IgD-negative memory B cell (primary cell): ENCODE measurements at regions not wholly inside any gene's neighbourhood (a gene's known extent, or its start where the extent isn't known, plus 50 kb on each side); places are given as distances from the start of the nearest gene placed in this dataset.
A peak's percentile ranks its signal among the peaks of the same experiment; 100 is the strongest.

Source experiments
- H3K27ac Mint-ChIP-seq, 3 donors: one replicate each; pipeline ENCODE4 v1.8.0; 2020 to 2022; ENCODE audit warnings: mild to moderate bottlenecking in 3 of 3, mixed read lengths in 3 of 3, moderate library complexity in 1 of 3
- H3K27me3 Mint-ChIP-seq: one replicate; pipeline ENCODE4 v1.8.0; 2021; ENCODE audit warnings: mixed read lengths
- H3K36me3 Mint-ChIP-seq: one replicate; pipeline ENCODE4 v1.8.0; 2020; ENCODE audit warnings: mild to moderate bottlenecking, mixed read lengths
- H3K4me1 Mint-ChIP-seq, 3 donors: one replicate each; pipeline ENCODE4 v1.8.0; 2020 to 2022; ENCODE audit warnings: mixed read lengths in 3 of 3, mild to moderate bottlenecking in 1 of 3
- H3K4me3 Mint-ChIP-seq, 4 donors: one replicate each; pipeline ENCODE4 v1.8.0; 2020 to 2022; ENCODE audit warnings: mild to moderate bottlenecking in 4 of 4, mixed read lengths in 4 of 4, moderate library complexity in 3 of 4
- H3K9me3 Mint-ChIP-seq, 3 donors: one replicate each; pipeline ENCODE4 v1.8.0; 2020 to 2021; ENCODE audit warnings: mixed read lengths in 3 of 3, mild to moderate bottlenecking in 1 of 3

GRCh38 chr4:3836756-3837601 lies 70.8 kb downstream of the ADRA2C start:
- H3K4me1 Mint-ChIP-seq = peaks cover 0 to 2% (median 0%) of the 10 kb centered on the region in 3 donors
- H3K36me3 Mint-ChIP-seq = no peaks in the 10 kb centered on the region
- H3K4me3 Mint-ChIP-seq = peak overlapping the region in 1 of 4 donors; percentile 55
- no peak overlapping the region for H3K27ac Mint-ChIP-seq
- peaks cover 28% of the 10 kb centered on the region for H3K27me3 Mint-ChIP-seq
- peaks cover 0 to 2% (median 0%) of the 10 kb centered on the region in 3 donors for H3K9me3 Mint-ChIP-seq

- peaks cover 34% of the 10 kb centered on the region for H3K27me3 Mint-ChIP-seq
- H3K36me3 Mint-ChIP-seq = no peaks in the 10 kb centered on the region
- no peak overlapping the region for H3K27ac Mint-ChIP-seq
- no peak overlapping the region for H3K4me3 Mint-ChIP-seq
- H3K9me3 Mint-ChIP-seq = peaks cover 0 to 2% (median 0%) of the 10 kb centered on the region in 3 donors
- peaks cover 0 to 2% (median 0%) of the 10 kb centered on the region in 3 donors for H3K4me1 Mint-ChIP-seq
Measured at GRCh38 chr4:3838437-3839380, 72.5 kb downstream of the ADRA2C start.

GRCh38 chr4:3845094-3845743 lies 79.0 kb downstream of the ADRA2C start:
- Mint-ChIP-seq H3K9me3 (peaks cover 0 to 7% (median 6%) of the 10 kb centered on the region in 3 donors), H3K27ac (no peak overlapping the region), H3K36me3 (no peaks in the 10 kb centered on the region), H3K4me1 (peaks cover 0 to 3% (median 0%) of the 10 kb centered on the region in 3 donors), H3K27me3 (peaks cover 13% of the 10 kb centered on the region), H3K4me3 (no peak overlapping the region)

GRCh38 chr4:3845744-3846429 lies 79.7 kb downstream of the ADRA2C start:
- H3K4me1 Mint-ChIP-seq = peaks cover 0 to 3% (median 0%) of the 10 kb centered on the region in 3 donors

GRCh38 chr4:3847211-3847940 lies 81.2 kb downstream of the ADRA2C start:
- H3K4me1 Mint-ChIP-seq = peaks cover 0 to 3% (median 0%) of the 10 kb centered on the region in 3 donors
- peaks cover 2 to 9% (median 6%) of the 10 kb centered on the region in 3 donors for H3K9me3 Mint-ChIP-seq
- H3K27ac Mint-ChIP-seq = no peak overlapping the region
- H3K27me3 Mint-ChIP-seq = peaks cover 9% of the 10 kb centered on the region
- no peak overlapping the region for H3K4me3 Mint-ChIP-seq
- H3K36me3 Mint-ChIP-seq = peaks cover 2% of the 10 kb centered on the region

More at GRCh38 chr4:3845744-3846429, 79.7 kb downstream of the ADRA2C start:
- peaks cover 2 to 9% (median 6%) of the 10 kb centered on the region in 3 donors for H3K9me3 Mint-ChIP-seq
- H3K4me3 Mint-ChIP-seq = no peak overlapping the region
- peaks cover 12% of the 10 kb centered on the region for H3K27me3 Mint-ChIP-seq
- H3K36me3 Mint-ChIP-seq = peaks cover 2% of the 10 kb centered on the region
- H3K27ac Mint-ChIP-seq = no peak overlapping the region

GRCh38 chr4:3848323-3848722 lies 82.1 kb downstream of the ADRA2C start:
- Mint-ChIP-seq H3K4me3 (no peak overlapping the region), H3K27me3 (peaks cover 11% of the 10 kb centered on the region), H3K36me3 (peaks cover 3% of the 10 kb centered on the region), H3K4me1 (peaks cover 0 to 3% (median 0%) of the 10 kb centered on the region in 3 donors), H3K27ac (no peak overlapping the region), H3K9me3 (peaks cover 2 to 9% (median 6%) of the 10 kb centered on the region in 3 donors)

GRCh38 chr4:3849140-3849539 lies 83.0 kb downstream of the ADRA2C start:
- H3K4me1 Mint-ChIP-seq = peaks cover 0 to 3% (median 0%) of the 10 kb centered on the region in 3 donors
- peak overlapping the region in 2 of 4 donors; percentile 57 to 71 for H3K4me3 Mint-ChIP-seq
- H3K27me3 Mint-ChIP-seq = peaks cover 9% of the 10 kb centered on the region
- H3K27ac Mint-ChIP-seq = no peak overlapping the region
- peaks cover 2 to 9% (median 6%) of the 10 kb centered on the region in 3 donors for H3K9me3 Mint-ChIP-seq
- peaks cover 3% of the 10 kb centered on the region for H3K36me3 Mint-ChIP-seq

- peaks cover 3% of the 10 kb centered on the region for H3K36me3 Mint-ChIP-seq
- H3K27me3 Mint-ChIP-seq = peaks cover 13% of the 10 kb centered on the region
- peaks cover 2 to 9% (median 6%) of the 10 kb centered on the region in 3 donors for H3K9me3 Mint-ChIP-seq
- H3K27ac Mint-ChIP-seq = no peak overlapping the region
- no peak overlapping the region for H3K4me3 Mint-ChIP-seq
- peaks cover 0 to 3% (median 0%) of the 10 kb centered on the region in 3 donors for H3K4me1 Mint-ChIP-seq
Measured at GRCh38 chr4:3850128-3850527, 83.9 kb downstream of the ADRA2C start.

GRCh38 chr4:3851211-3851610 lies 85.0 kb downstream of the ADRA2C start:
- Mint-ChIP-seq H3K9me3 (peaks cover 2 to 9% (median 6%) of the 10 kb centered on the region in 3 donors), H3K27ac (no peak overlapping the region), H3K4me1 (peaks cover 0 to 1% (median 0%) of the 10 kb centered on the region in 3 donors), H3K4me3 (no peak overlapping the region), H3K36me3 (peaks cover 3% of the 10 kb centered on the region), H3K27me3 (peaks cover 18% of the 10 kb centered on the region)

- Mint-ChIP-seq H3K27ac (no peak overlapping the region), H3K4me3 (no peak overlapping the region), H3K27me3 (peaks cover 18% of the 10 kb centered on the region), H3K36me3 (peaks cover 3% of the 10 kb centered on the region), H3K9me3 (peaks cover 2 to 9% (median 6%) of the 10 kb centered on the region in 3 donors), H3K4me1 (peaks cover 0 to 1% (median 0%) of the 10 kb centered on the region in 3 donors)
Measured at GRCh38 chr4:3851881-3852280, 85.7 kb downstream of the ADRA2C start.

- Mint-ChIP-seq H3K36me3 (peaks cover 3% of the 10 kb centered on the region), H3K4me1 (peaks cover 0 to 1% (median 0%) of the 10 kb centered on the region in 3 donors), H3K27ac (no peak overlapping the region), H3K27me3 (peaks cover 18% of the 10 kb centered on the region), H3K4me3 (no peak overlapping the region), H3K9me3 (peaks cover 2 to 9% (median 6%) of the 10 kb centered on the region in 3 donors)
Measured at GRCh38 chr4:3852309-3852708, 86.1 kb downstream of the ADRA2C start.

GRCh38 chr4:3852711-3853110 lies 86.5 kb downstream of the ADRA2C start:
- H3K4me3 Mint-ChIP-seq = peak overlapping the region in 1 of 4 donors; percentile 67
- peaks cover 2 to 9% (median 6%) of the 10 kb centered on the region in 3 donors for H3K9me3 Mint-ChIP-seq
- peaks cover 3% of the 10 kb centered on the region for H3K36me3 Mint-ChIP-seq
- H3K27ac Mint-ChIP-seq = no peak overlapping the region
- peaks cover 0 to 1% (median 0%) of the 10 kb centered on the region in 3 donors for H3K4me1 Mint-ChIP-seq
- peaks cover 18% of the 10 kb centered on the region for H3K27me3 Mint-ChIP-seq

GRCh38 chr4:3853388-3854035 lies 87.3 kb downstream of the ADRA2C start:
- H3K27me3 Mint-ChIP-seq = peaks cover 16% of the 10 kb centered on the region
- H3K4me1 Mint-ChIP-seq = peaks cover 0 to 1% (median 0%) of the 10 kb centered on the region in 3 donors
- H3K4me3 Mint-ChIP-seq = no peak overlapping the region
- H3K36me3 Mint-ChIP-seq = peaks cover 3% of the 10 kb centered on the region
- H3K27ac Mint-ChIP-seq = no peak overlapping the region
- H3K9me3 Mint-ChIP-seq = peaks cover 2 to 9% (median 6%) of the 10 kb centered on the region in 3 donors
